T-cell (primary cell): ENCODE measurements at regions not wholly inside any gene's neighbourhood (a gene's known extent, or its start where the extent isn't known, plus 50 kb on each side); places are given as distances from the start of the nearest gene placed in this dataset.

Source experiments
- ATAC-seq, 4 experiments: fragments of 200-7000 bp in 3 of 4; fragments of 150-1000 bp in 1 of 4; cut with Tn5 transposase; replicated peaks in 1 of 4; 1 replicate in 3 of 4; 2 replicates in 1 of 4; pipeline ENCODE4 v1.10.0; 2021; ENCODE audit warnings: moderate library complexity in 3 of 4, mild to moderate bottlenecking in 2 of 4, moderate number of reproducible peaks in 1 of 4
- CTCF ChIA-PET, 2 donors: fragments of 300-600 bp; sonication (Branson Sonifier 250); formaldehyde crosslinking; loops; one replicate each; lab custom pipeline; 2022; ENCODE audit warnings: antibody characterized with exemption in 2 of 2; lab: Charles Lee
- POLR2A ChIA-PET, 2 donors: fragments of 300-600 bp; sonication (Branson Sonifier 250); formaldehyde crosslinking; loops; one replicate each; lab custom pipeline; 2022; ENCODE audit warnings: antibody characterized with exemption in 2 of 2; lab: Charles Lee
- DNase-seq, 35 experiments: peaks; one replicate each; pipeline versions ENCODE4 v3.0.0 to v3.0.0-alpha.2; 2013 to 2023
- H3K27ac ChIP-seq: one replicate; pipeline ENCODE4 v1.5.1; 2013; ENCODE audit warnings: low read length
- H3K27me3 ChIP-seq, 2 experiments: replicated peaks in 1 of 2; 1 replicate in 1 of 2; 2 replicates in 1 of 2; pipeline versions ENCODE4 v1.6.1 to v1.7.0; 2013; ENCODE audit warnings: low read length in 1 of 2, mixed read lengths in 1 of 2; ENCODE audit not compliant: control insufficient read depth in 2 of 2, insufficient read depth in 2 of 2; ENCODE audit errors: extremely low read depth in 1 of 2
- H3K36me3 ChIP-seq, 2 donors: 1 replicate in 1 of 2; 2 replicates in 1 of 2; pipeline versions ENCODE4 v1.6.1 to v1.7.0; 2013; ENCODE audit warnings: low read length in 1 of 2; ENCODE audit not compliant: control insufficient read depth in 2 of 2, insufficient read depth in 1 of 2; ENCODE audit errors: extremely low read depth in 1 of 2
- H3K4me1 ChIP-seq, 2 experiments: 1 replicate in 1 of 2; 2 replicates in 1 of 2; pipeline versions ENCODE4 v1.6.1 to v1.7.0; 2013; ENCODE audit warnings: low read length in 2 of 2, mixed read lengths in 1 of 2; ENCODE audit not compliant: insufficient read depth in 2 of 2, control insufficient read depth in 1 of 2; ENCODE audit errors: extremely low read depth in 1 of 2
- H3K4me3 ChIP-seq, 2 donors: 1 replicate in 1 of 2; 2 replicates in 1 of 2; pipeline versions ENCODE4 v1.5.1 to v1.7.0; 2013; ENCODE audit warnings: mild to moderate bottlenecking in 2 of 2, low read length in 1 of 2, moderate library complexity in 1 of 2; ENCODE audit not compliant: control insufficient read depth in 1 of 2; ENCODE audit errors: extremely low read depth in 1 of 2
- H3K9me3 ChIP-seq: 2 replicates; pipeline ENCODE4 v1.7.0; 2013
- H3K27ac Mint-ChIP-seq, 2 donors: one replicate each; pipeline ENCODE4 v1.8.0; 2020 to 2021; ENCODE audit warnings: mild to moderate bottlenecking in 2 of 2, mixed read lengths in 2 of 2
- H3K27me3 Mint-ChIP-seq, 2 donors: one replicate each; pipeline ENCODE4 v1.8.0; 2021 to 2022; ENCODE audit warnings: mixed read lengths in 2 of 2
- H3K36me3 Mint-ChIP-seq: one replicate; pipeline ENCODE4 v1.8.0; 2021; ENCODE audit warnings: mixed read lengths
- H3K4me1 Mint-ChIP-seq, 3 donors: one replicate each; pipeline ENCODE4 v1.8.0; 2020 to 2022; ENCODE audit warnings: mixed read lengths in 3 of 3, mild to moderate bottlenecking in 1 of 3
- H3K4me3 Mint-ChIP-seq, 3 donors: one replicate each; pipeline ENCODE4 v1.8.0; 2020 to 2022; ENCODE audit warnings: mild to moderate bottlenecking in 3 of 3, mixed read lengths in 3 of 3, moderate library complexity in 3 of 3
- H3K9me3 Mint-ChIP-seq, 3 donors: one replicate each; pipeline ENCODE4 v1.8.0; 2020 to 2022; ENCODE audit warnings: mixed read lengths in 3 of 3
- WGBS: methylation state at CpG from one replicate; pipeline ENCODE4 v1.1.5; 2013; ENCODE audit warnings: missing lambda C conversion rate; ENCODE audit not compliant: insufficient coverage; 5-methylcytosine and 5-hydroxymethylcytosine counted together

- no peak for ATAC-seq
- no peaks in the 10 kb centered on the region for H3K4me1 Mint-ChIP-seq
These were observed 518.1 kb downstream of the CSNK1G3 start for GRCh38 chr5:124030043-124030491.

GRCh38 chr5:124027441-124027840, 515.5 kb downstream of the CSNK1G3 start:
- no peak overlapping the region for H3K27ac ChIP-seq
- no peaks in the 10 kb centered on the region for H3K4me1 ChIP-seq
- Mint-ChIP-seq H3K36me3 (no peaks in the 10 kb centered on the region), H3K4me1 (no peaks in the 10 kb centered on the region), H3K27ac (no peak overlapping the region), H3K27me3 (no peaks in the 10 kb centered on the region), H3K4me3 (no peak overlapping the region), H3K9me3 (peaks cover 0 to 8% (median 7%) of the 10 kb centered on the region in 3 donors)
- H3K9me3 ChIP-seq, result no peaks in the 10 kb centered on the region
- DNase-seq (no peak), ATAC-seq (no peak)
- H3K4me3 ChIP-seq, result no peak overlapping the region
- CTCF ChIA-PET, result no interaction called here
- WGBS, result no CpG with 5 or more reads among the region's 3 CpGs
- H3K27me3 ChIP-seq, result no peaks in the 10 kb centered on the region
- H3K36me3 ChIP-seq, result no peaks in the 10 kb centered on the region
- POLR2A ChIA-PET, result no interaction called here

More at GRCh38 chr5:124030043-124030491, 518.1 kb downstream of the CSNK1G3 start:
- ChIA-PET POLR2A (no interaction called here), CTCF (no interaction called here)
- Mint-ChIP-seq H3K27ac (no peak overlapping the region), H3K9me3 (peaks cover 0 to 7% (median 0%) of the 10 kb centered on the region in 3 donors), H3K36me3 (no peaks in the 10 kb centered on the region), H3K27me3 (no peaks in the 10 kb centered on the region), H3K4me3 (no peak overlapping the region)
- H3K4me3 ChIP-seq, result no peak overlapping the region
- H3K9me3 ChIP-seq, result no peaks in the 10 kb centered on the region
- 48% methylated on average over 2 of the region's 5 CpGs for WGBS
- no peaks in the 10 kb centered on the region for H3K4me1 ChIP-seq
- H3K27me3 ChIP-seq, result no peaks in the 10 kb centered on the region
- no peak for DNase-seq
- H3K36me3 ChIP-seq, result no peaks in the 10 kb centered on the region
- no peak overlapping the region for H3K27ac ChIP-seq

- DNase-seq (no peak), ATAC-seq (no peak)
- peaks cover 2 to 16% (median 7%) of the 10 kb centered on the region in 3 donors for H3K9me3 Mint-ChIP-seq
- H3K4me1 Mint-ChIP-seq, result no peaks in the 10 kb centered on the region
- no peaks in the 10 kb centered on the region for H3K27me3 ChIP-seq
- no peaks in the 10 kb centered on the region for H3K4me1 ChIP-seq
- no peak overlapping the region for H3K4me3 Mint-ChIP-seq
- H3K27ac ChIP-seq, result no peak overlapping the region
- H3K27ac Mint-ChIP-seq, result no peak overlapping the region
- H3K4me3 ChIP-seq, result no peak overlapping the region
- H3K27me3 Mint-ChIP-seq, result no peaks in the 10 kb centered on the region
- no peaks in the 10 kb centered on the region for H3K36me3 Mint-ChIP-seq
- 81% methylated on average over 3 of the region's 6 CpGs for WGBS
- H3K9me3 ChIP-seq, result no peaks in the 10 kb centered on the region
- H3K36me3 ChIP-seq, result no peaks in the 10 kb centered on the region
- ChIA-PET POLR2A (no interaction called here), CTCF (no interaction called here)
These were observed 513.4 kb downstream of the CSNK1G3 start for GRCh38 chr5:124025306-124025845.

GRCh38 chr5:124022966-124023365, 511.0 kb downstream of the CSNK1G3 start:
- H3K4me3 Mint-ChIP-seq, result no peak overlapping the region
- CTCF ChIA-PET, result no interaction called here
- no peaks in the 10 kb centered on the region for H3K4me1 Mint-ChIP-seq
- peaks cover 6 to 26% (median 7%) of the 10 kb centered on the region in 3 donors for H3K9me3 Mint-ChIP-seq
- Histone ChIP-seq H3K9me3 (no peaks in the 10 kb centered on the region), H3K27me3 (no peaks in the 10 kb centered on the region), H3K36me3 (no peaks in the 10 kb centered on the region), H3K27ac (no peak overlapping the region), H3K4me3 (no peak overlapping the region), H3K4me1 (no peaks in the 10 kb centered on the region)
- POLR2A ChIA-PET, result no interaction called here
- ATAC-seq (no peak), DNase-seq (no peak)
- H3K27ac Mint-ChIP-seq, result no peak overlapping the region
- no peaks in the 10 kb centered on the region for H3K36me3 Mint-ChIP-seq
- H3K27me3 Mint-ChIP-seq, result no peaks in the 10 kb centered on the region
- no CpG with 5 or more reads among the region's 3 CpGs for WGBS

- no peak overlapping the region for H3K4me3 Mint-ChIP-seq
- CTCF ChIA-PET, result interaction anchor here in 1 of 2 donors (0.5 kb wide), 1 partner anchor 202 kb away, joined by 3 read pairs; no protein-coding TSS in a partner anchor
- H3K4me1 Mint-ChIP-seq, result no peaks in the 10 kb centered on the region
- H3K9me3 Mint-ChIP-seq, result peaks cover 3 to 26% (median 6%) of the 10 kb centered on the region in 3 donors
- H3K27me3 ChIP-seq, result no peaks in the 10 kb centered on the region
- no peaks in the 10 kb centered on the region for H3K36me3 ChIP-seq
- ATAC-seq (no peak), DNase-seq (no peak)
- H3K27me3 Mint-ChIP-seq, result no peaks in the 10 kb centered on the region
- no peaks in the 10 kb centered on the region for H3K36me3 Mint-ChIP-seq
- POLR2A ChIA-PET, result no interaction called here
- WGBS, result no CpG with 5 or more reads among the region's 1 CpG
- no peaks in the 10 kb centered on the region for H3K4me1 ChIP-seq
- no peak overlapping the region for H3K27ac ChIP-seq
- H3K27ac Mint-ChIP-seq, result no peak overlapping the region
- H3K9me3 ChIP-seq, result no peaks in the 10 kb centered on the region
- H3K4me3 ChIP-seq, result no peak overlapping the region
These were observed 509.8 kb downstream of the CSNK1G3 start for GRCh38 chr5:124021776-124022175.

- Histone ChIP-seq H3K9me3 (no peaks in the 10 kb centered on the region), H3K4me3 (no peak overlapping the region), H3K4me1 (no peaks in the 10 kb centered on the region), H3K27ac (no peak overlapping the region), H3K27me3 (no peaks in the 10 kb centered on the region), H3K36me3 (no peaks in the 10 kb centered on the region)
- no peak overlapping the region for H3K27ac Mint-ChIP-seq
- no peak overlapping the region for H3K4me3 Mint-ChIP-seq
- H3K4me1 Mint-ChIP-seq, result no peaks in the 10 kb centered on the region
- no peaks in the 10 kb centered on the region for H3K36me3 Mint-ChIP-seq
- POLR2A ChIA-PET, result no interaction called here
- 60% methylated on average over 1 of the region's 1 CpG for WGBS
- ATAC-seq, result no peak
- peaks cover 0 to 27% (median 6%) of the 10 kb centered on the region in 3 donors for H3K9me3 Mint-ChIP-seq
- DNase-seq, result no peak
- CTCF ChIA-PET, result interaction anchor here in 1 of 2 donors (0.5 kb wide), 1 partner anchor 201 kb away, joined by 3 read pairs; no protein-coding TSS in a partner anchor
- no peaks in the 10 kb centered on the region for H3K27me3 Mint-ChIP-seq
These were observed 509.2 kb downstream of the CSNK1G3 start for GRCh38 chr5:124021066-124021641.
